Left ventricle myocardium inferior (tissue), 1 donor: ENCODE measurements at regions not wholly inside any gene's neighbourhood (a gene's known extent, or its start where the extent isn't known, plus 50 kb on each side); places are given as distances from the start of the nearest gene placed in this dataset.

Experiments used
- DNase-seq: peaks from one replicate; pipeline ENCODE4 v3.0.0-alpha.2; 2020
- H3K27ac ChIP-seq: fragments of 200-600 bp; replicated peaks from 2 replicates; pipeline ENCODE4 v1.8.0; 2021
- H3K27me3 ChIP-seq: fragments of 200-600 bp; 2 replicates; pipeline ENCODE4 v1.8.0; 2021; ENCODE audit warnings: low read depth
- H3K36me3 ChIP-seq: fragments of 200-600 bp; 2 replicates; pipeline ENCODE4 v1.8.0; 2021
- H3K4me1 ChIP-seq: fragments of 200-600 bp; 2 replicates; pipeline ENCODE4 v1.8.0; 2021
- H3K4me3 ChIP-seq: fragments of 200-600 bp; 2 replicates; pipeline ENCODE4 v1.8.0; 2021; ENCODE audit warnings: mild to moderate bottlenecking, moderate library complexity
- H3K9me3 ChIP-seq: fragments of 200-600 bp; replicated peaks from 2 replicates; pipeline ENCODE4 v1.8.0; 2021
- intact Hi-C: fragments of 100-400 bp; cut with micrococcal nuclease; formaldehyde crosslinking; loops from one replicate; pipeline ENCODE4 v1.11.0; 2022
- TF ChIP-seq, protein P1 (sequence below): fragments of 200-600 bp; IDR thresholded peaks from 2 replicates; pipeline ENCODE4 v1.8.0; 2021; ENCODE audit warnings: antibody characterized with exemption, mild to moderate bottlenecking, borderline replicate concordance
- donor health status: DM: no; HTN: yes; CAD: no; lungs with severe emphysema.

DNA sequence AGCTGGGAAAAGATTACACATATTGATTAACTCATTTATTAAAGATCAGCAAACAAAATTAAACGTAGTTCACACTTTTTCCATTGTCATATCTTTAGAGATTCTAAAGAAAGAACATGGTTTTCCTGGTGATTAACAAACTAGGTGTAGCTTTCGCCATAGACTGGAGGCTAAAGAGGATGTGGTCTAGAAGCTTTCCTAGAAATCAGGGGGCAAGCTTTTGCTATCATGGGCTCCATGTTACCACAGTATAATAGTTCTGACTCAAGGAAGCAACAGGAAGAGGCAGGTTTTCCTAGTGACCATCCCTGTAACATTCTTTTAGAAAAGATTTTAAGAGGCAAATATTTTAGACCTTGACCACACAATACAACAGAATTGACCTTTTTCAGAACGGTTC lies 232.7 kb downstream of the METTL4 start:
- H3K27me3 ChIP-seq: no peaks in the 10 kb centered on the region
- no peak overlapping the region for H3K4me3 ChIP-seq
- peaks cover 10% of the 10 kb centered on the region for H3K9me3 ChIP-seq
- DNase-seq: no peak
- H3K4me1 ChIP-seq: no peaks in the 10 kb centered on the region
- intact Hi-C loops: loop anchor here (10.0 kb wide), 1 partner anchor 206 kb away; no protein-coding TSS in a partner anchor
- H3K27ac ChIP-seq: no peak overlapping the region
- H3K36me3 ChIP-seq: no peaks in the 10 kb centered on the region
- TF ChIP-seq, protein P1, sequence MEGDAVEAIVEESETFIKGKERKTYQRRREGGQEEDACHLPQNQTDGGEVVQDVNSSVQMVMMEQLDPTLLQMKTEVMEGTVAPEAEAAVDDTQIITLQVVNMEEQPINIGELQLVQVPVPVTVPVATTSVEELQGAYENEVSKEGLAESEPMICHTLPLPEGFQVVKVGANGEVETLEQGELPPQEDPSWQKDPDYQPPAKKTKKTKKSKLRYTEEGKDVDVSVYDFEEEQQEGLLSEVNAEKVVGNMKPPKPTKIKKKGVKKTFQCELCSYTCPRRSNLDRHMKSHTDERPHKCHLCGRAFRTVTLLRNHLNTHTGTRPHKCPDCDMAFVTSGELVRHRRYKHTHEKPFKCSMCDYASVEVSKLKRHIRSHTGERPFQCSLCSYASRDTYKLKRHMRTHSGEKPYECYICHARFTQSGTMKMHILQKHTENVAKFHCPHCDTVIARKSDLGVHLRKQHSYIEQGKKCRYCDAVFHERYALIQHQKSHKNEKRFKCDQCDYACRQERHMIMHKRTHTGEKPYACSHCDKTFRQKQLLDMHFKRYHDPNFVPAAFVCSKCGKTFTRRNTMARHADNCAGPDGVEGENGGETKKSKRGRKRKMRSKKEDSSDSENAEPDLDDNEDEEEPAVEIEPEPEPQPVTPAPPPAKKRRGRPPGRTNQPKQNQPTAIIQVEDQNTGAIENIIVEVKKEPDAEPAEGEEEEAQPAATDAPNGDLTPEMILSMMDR: no peak

DNA sequence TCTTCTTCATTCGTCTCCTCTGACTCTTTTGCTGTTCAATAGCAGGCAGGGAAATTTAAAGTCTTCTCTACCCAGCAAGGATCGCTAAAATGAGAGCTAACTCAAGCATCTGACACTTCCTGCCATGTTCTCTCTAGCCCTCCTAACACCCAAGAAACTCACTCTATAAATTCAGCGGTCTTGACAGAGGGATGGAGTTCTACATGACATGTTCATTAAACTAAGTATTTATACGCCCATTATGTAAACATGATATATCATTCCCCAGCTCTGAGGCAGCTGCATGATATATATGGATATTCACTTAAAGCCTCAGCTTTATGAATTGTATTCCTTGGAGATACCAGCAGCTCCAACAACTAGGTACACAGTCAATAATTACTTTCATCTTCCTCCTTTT lies 231.0 kb downstream of the METTL4 start:
- TF ChIP-seq, protein P1: no peak
- DNase-seq: no peak

DNA sequence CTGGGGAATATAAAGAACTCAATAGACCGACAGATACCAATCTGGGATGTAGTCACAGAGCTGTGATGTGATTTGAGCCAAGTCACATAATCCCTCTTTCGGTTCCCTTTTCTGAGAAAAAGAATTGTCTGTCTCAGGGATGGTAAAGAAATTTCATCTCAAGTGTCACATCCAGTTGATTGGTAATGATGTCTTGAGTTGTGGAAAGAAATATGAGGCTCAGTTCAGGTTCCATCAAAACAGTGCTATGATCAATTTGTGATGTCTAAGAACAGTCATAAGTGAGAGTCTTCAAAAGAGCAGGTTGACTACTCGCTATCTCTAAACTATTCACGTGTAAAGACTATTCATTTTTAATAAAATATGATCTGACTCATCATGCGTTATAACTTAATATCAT lies 223.3 kb downstream of the METTL4 start:
- H3K4me1 ChIP-seq: no peaks in the 10 kb centered on the region
- H3K27me3 ChIP-seq: peaks cover 8% of the 10 kb centered on the region
- intact Hi-C loops: no loop called here
- H3K36me3 ChIP-seq: no peaks in the 10 kb centered on the region
- H3K4me3 ChIP-seq: no peak overlapping the region
- no peaks in the 10 kb centered on the region for H3K9me3 ChIP-seq
- DNase-seq: no peak
- TF ChIP-seq, protein P1: no peak
- no peak overlapping the region for H3K27ac ChIP-seq

More for the DNA sequence above, 231.0 kb downstream of the METTL4 start:
- H3K4me3 ChIP-seq: no peak overlapping the region
- H3K9me3 ChIP-seq: peaks cover 10% of the 10 kb centered on the region
- no peaks in the 10 kb centered on the region for H3K27me3 ChIP-seq
- no peaks in the 10 kb centered on the region for H3K4me1 ChIP-seq
- no peaks in the 10 kb centered on the region for H3K36me3 ChIP-seq
- H3K27ac ChIP-seq: no peak overlapping the region
- intact Hi-C loops: no loop called here

DNA sequence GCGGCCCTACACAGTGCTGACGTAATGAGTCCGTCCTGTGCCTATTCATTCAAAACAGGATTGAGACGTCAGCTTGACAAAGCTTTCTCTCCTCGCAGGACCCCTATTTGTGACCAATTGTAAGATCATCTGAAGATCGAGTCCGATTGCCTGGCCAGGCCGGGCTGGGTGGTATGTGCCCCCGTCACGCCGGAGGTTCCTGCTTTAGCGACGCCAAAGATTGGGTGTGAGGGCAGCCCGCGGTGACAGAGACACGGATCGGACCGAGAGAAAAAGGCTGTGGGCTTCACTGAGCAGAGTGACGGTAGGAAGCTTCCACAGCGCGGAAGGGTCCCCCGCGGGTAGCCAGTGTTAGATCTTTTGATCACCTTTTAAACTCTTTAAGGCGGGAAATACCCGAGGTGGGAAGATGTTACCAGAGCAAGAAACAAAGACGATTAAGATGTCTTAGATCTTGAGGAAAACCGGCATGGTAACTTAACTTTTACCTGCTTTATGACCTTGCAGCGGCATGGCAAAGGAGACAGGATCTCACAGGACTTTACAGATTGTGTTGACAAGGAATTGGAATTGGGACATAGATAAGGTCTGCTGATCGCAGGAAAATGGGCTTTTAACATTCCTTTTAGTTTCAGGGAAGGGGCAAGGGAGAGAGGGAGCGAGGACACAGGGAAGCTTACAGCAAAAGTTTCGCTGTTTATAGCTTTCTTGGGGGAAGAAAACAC lies 220.0 kb downstream of the METTL4 start:
- TF ChIP-seq, protein P1: no peak
- Histone ChIP-seq H3K27me3 (peaks cover 8% of the 10 kb centered on the region), H3K9me3 (no peaks in the 10 kb centered on the region), H3K4me3 (no peak overlapping the region), H3K27ac (no peak overlapping the region), H3K4me1 (no peaks in the 10 kb centered on the region), H3K36me3 (no peaks in the 10 kb centered on the region)
- no peak for DNase-seq
- intact Hi-C loops: no loop called here

DNA sequence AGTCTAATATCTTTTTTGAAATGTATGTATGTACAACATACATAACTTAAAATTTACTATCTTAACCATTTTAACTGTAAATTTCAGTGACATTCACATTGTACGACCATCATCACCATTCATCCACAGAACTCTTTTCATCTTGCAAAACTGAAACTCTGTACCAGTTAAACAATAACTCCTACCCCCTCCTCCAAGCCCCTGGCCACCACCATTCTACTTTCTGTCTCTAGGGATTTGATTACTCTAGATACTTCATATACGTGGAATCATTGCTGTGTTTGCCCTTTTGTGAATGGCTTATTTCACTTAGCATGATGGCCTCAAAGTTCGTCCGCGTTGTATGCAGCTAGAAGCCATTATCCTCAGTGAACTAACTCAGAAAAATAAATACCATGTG lies 217.0 kb downstream of the METTL4 start:
- Histone ChIP-seq H3K9me3 (no peaks in the 10 kb centered on the region), H3K27ac (no peak overlapping the region), H3K27me3 (peaks cover 8% of the 10 kb centered on the region), H3K4me3 (no peak overlapping the region), H3K4me1 (no peaks in the 10 kb centered on the region), H3K36me3 (no peaks in the 10 kb centered on the region)
- intact Hi-C loops: no loop called here
- no peak for DNase-seq
- TF ChIP-seq, protein P1: no peak
